Upper lobe of right lung (tissue), 1 donor: ENCODE measurements at regions not wholly inside any gene's neighbourhood (a gene's known extent, or its start where the extent isn't known, plus 50 kb on each side); places are given as distances from the start of the nearest gene placed in this dataset.

Source experiments
- ATAC-seq: fragments of 200-7000 bp; cut with Tn5 transposase; one replicate; pipeline ENCODE4 v1.9.1; 2020; ENCODE audit warnings: mild to moderate bottlenecking, moderate library complexity
- DNase-seq: peaks from one replicate; pipeline ENCODE4 v3.0.0-alpha.2; 2020
- H3K27ac ChIP-seq: fragments of 200-600 bp; one replicate; pipeline ENCODE4 v1.8.0; 2022
- H3K27me3 ChIP-seq: fragments of 200-600 bp; one replicate; pipeline ENCODE4 v1.8.0; 2022; ENCODE audit warnings: mild to moderate bottlenecking
- H3K36me3 ChIP-seq: fragments of 200-600 bp; one replicate; pipeline ENCODE4 v1.8.0; 2022
- H3K4me1 ChIP-seq: fragments of 200-600 bp; one replicate; pipeline ENCODE4 v1.8.0; 2022
- H3K4me3 ChIP-seq: fragments of 200-600 bp; one replicate; pipeline ENCODE4 v1.8.0; 2022; ENCODE audit warnings: mild to moderate bottlenecking
- H3K9me3 ChIP-seq: fragments of 200-600 bp; one replicate; pipeline ENCODE4 v1.8.0; 2022
- intact Hi-C: fragments of 100-400 bp; cut with DNase I; formaldehyde crosslinking; loops from one replicate; pipeline ENCODE4 v1.11.0; 2022
- TF ChIP-seq, protein P1 (sequence below): fragments of 200-600 bp; IDR thresholded peaks from one replicate; pipeline ENCODE4 v1.8.0; 2022; ENCODE audit warnings: antibody characterized with exemption
- donor health status: DM: no; HTN: yes; CAD: no; lungs with severe emphysema.

GRCh38 chr5:159400476-159400875, 70.2 kb upstream of the IL12B start:
- no peaks in the 10 kb centered on the region for H3K36me3 ChIP-seq
- no peak for ATAC-seq
- intact Hi-C loops = no loop called here
- no peaks in the 10 kb centered on the region for H3K4me1 ChIP-seq
- no peak overlapping the region for H3K4me3 ChIP-seq
- DNase-seq = no peak
- TF ChIP-seq, protein P1, sequence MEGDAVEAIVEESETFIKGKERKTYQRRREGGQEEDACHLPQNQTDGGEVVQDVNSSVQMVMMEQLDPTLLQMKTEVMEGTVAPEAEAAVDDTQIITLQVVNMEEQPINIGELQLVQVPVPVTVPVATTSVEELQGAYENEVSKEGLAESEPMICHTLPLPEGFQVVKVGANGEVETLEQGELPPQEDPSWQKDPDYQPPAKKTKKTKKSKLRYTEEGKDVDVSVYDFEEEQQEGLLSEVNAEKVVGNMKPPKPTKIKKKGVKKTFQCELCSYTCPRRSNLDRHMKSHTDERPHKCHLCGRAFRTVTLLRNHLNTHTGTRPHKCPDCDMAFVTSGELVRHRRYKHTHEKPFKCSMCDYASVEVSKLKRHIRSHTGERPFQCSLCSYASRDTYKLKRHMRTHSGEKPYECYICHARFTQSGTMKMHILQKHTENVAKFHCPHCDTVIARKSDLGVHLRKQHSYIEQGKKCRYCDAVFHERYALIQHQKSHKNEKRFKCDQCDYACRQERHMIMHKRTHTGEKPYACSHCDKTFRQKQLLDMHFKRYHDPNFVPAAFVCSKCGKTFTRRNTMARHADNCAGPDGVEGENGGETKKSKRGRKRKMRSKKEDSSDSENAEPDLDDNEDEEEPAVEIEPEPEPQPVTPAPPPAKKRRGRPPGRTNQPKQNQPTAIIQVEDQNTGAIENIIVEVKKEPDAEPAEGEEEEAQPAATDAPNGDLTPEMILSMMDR = no peak
- no peak overlapping the region for H3K27ac ChIP-seq
- no peaks in the 10 kb centered on the region for H3K9me3 ChIP-seq
- no peaks in the 10 kb centered on the region for H3K27me3 ChIP-seq

GRCh38 chr5:159402311-159402710, 72.0 kb upstream of the IL12B start:
- intact Hi-C loops = no loop called here
- Histone ChIP-seq H3K4me1 (no peaks in the 10 kb centered on the region), H3K36me3 (no peaks in the 10 kb centered on the region), H3K9me3 (no peaks in the 10 kb centered on the region), H3K27me3 (no peaks in the 10 kb centered on the region), H3K4me3 (no peak overlapping the region), H3K27ac (no peak overlapping the region)
- DNase-seq (peak; percentile 65), ATAC-seq (no peak)
- TF ChIP-seq, protein P1 = no peak

DNA sequence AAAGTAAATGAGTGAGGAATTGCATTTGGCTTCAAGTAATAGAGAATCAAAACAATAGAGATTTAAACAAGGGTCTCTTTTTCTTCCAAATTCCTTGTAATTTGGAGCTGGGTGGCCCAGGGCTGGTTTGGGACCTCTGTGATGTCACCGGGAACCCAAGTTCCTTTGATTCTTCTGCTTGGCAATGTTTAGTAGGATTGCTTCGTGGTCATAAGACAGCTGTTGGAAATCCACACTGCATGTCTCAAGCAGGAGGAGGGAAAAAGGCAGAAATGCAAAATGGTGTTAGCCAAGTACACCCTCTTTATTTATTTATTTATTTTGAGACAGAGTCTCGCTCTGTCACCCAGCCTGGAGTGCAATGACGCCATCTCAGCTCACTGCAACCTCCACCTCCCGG, 72.6 kb upstream of the IL12B start:
- Histone ChIP-seq H3K4me3 (no peak overlapping the region), H3K4me1 (no peaks in the 10 kb centered on the region), H3K27ac (no peak overlapping the region), H3K27me3 (no peaks in the 10 kb centered on the region), H3K36me3 (no peaks in the 10 kb centered on the region), H3K9me3 (no peaks in the 10 kb centered on the region)
- ATAC-seq = no peak
- DNase-seq = no peak
- TF ChIP-seq, protein P1 = no peak
- intact Hi-C loops = no loop called here

GRCh38 chr5:159403906-159404681, 73.8 kb upstream of the IL12B start:
- no peak for DNase-seq
- intact Hi-C loops = no loop called here
- no peaks in the 10 kb centered on the region for H3K27me3 ChIP-seq
- H3K9me3 ChIP-seq = no peaks in the 10 kb centered on the region
- ATAC-seq = no peak
- no peak overlapping the region for H3K27ac ChIP-seq
- H3K4me1 ChIP-seq = no peaks in the 10 kb centered on the region
- H3K4me3 ChIP-seq = no peak overlapping the region
- H3K36me3 ChIP-seq = no peaks in the 10 kb centered on the region
- TF ChIP-seq, protein P1 = no peak

GRCh38 chr5:159405611-159406031, 75.3 kb upstream of the IL12B start:
- no peaks in the 10 kb centered on the region for H3K36me3 ChIP-seq
- H3K4me1 ChIP-seq = no peaks in the 10 kb centered on the region
- no peak for DNase-seq
- ATAC-seq = no peak
- no peaks in the 10 kb centered on the region for H3K9me3 ChIP-seq
- intact Hi-C loops = no loop called here
- H3K27me3 ChIP-seq = no peaks in the 10 kb centered on the region
- H3K27ac ChIP-seq = no peak overlapping the region
- no peak overlapping the region for H3K4me3 ChIP-seq
- TF ChIP-seq, protein P1 = no peak
